Thyroid gland (tissue), 4 donors: ENCODE measurements at regions not wholly inside any gene's neighbourhood (a gene's known extent, or its start where the extent isn't known, plus 50 kb on each side); places are given as distances from the start of the nearest gene placed in this dataset.

ENCODE experiments used
- CTCF ChIP-seq, 6 experiments: fragments of 200-600 bp in 3 of 6; fragments of 450-650 bp in 3 of 6; sonication (generic) in 3 of 6; IDR thresholded peaks; one replicate each; pipeline ENCODE4 v1.5.1; 2016 to 2019; ENCODE audit warnings: antibody characterized with exemption in 6 of 6, mild to moderate bottlenecking in 2 of 6, inconsistent platforms in 1 of 6, moderate library complexity in 1 of 6
- POLR2A ChIP-seq, 2 donors: fragments of 450-650 bp; IDR thresholded peaks; one replicate each; pipeline ENCODE4 v1.6.1; 2017; ENCODE audit warnings: antibody characterized with exemption in 2 of 2, mild to moderate bottlenecking in 2 of 2, moderate library complexity in 1 of 2

DNA sequence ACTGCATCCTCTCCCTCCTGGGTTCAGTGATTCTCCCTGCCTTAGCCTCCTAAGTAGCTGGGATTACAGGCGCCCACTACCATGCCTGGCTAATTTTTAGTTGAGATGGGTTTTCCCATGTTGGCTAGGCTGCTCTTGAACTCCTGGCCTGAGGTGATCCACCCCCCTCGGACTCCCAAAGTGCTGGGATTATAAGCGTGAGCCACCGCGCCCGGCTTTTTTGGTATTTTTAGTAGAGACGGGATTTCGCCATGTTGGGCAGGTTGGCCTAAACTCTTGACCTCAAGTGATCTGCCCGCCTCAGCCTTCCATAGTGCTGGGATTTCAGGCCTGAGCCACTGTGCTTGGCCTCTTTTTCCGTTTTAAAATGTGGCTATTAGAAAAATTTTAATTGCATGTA lies 343.8 kb upstream of the RBFOX1 start:
- TF ChIP-seq CTCF (IDR thresholded peaks at IDR 0.05) (no peak), POLR2A (IDR thresholded peaks at IDR 0.05) (no peak)
